GM23338 (cell line): ENCODE measurements at regions not wholly inside any gene's neighbourhood (a gene's known extent, or its start where the extent isn't known, plus 50 kb on each side); places are given as distances from the start of the nearest gene placed in this dataset.

Source experiments
- CREB1 ChIP-seq: fragments of 250-450 bp; sonication (Bioruptor Pico); IDR thresholded peaks from 2 replicates; pipeline ENCODE4 v1.5.0; 2020; ENCODE audit warnings: low read depth, mild to moderate bottlenecking, moderate library complexity
- CTCF ChIP-seq, 2 experiments: fragments of 200-600 bp in 1 of 2; sonication (generic) in 1 of 2; conservative IDR thresholded peaks; 2 replicates each; pipeline versions ENCODE4 v1.5.1 to v1.6.1; 2016 to 2017; ENCODE audit warnings: antibody characterized with exemption in 2 of 2, low read depth in 2 of 2, mild to moderate bottlenecking in 2 of 2, moderate library complexity in 1 of 2
- ETS1 ChIP-seq: IDR thresholded peaks from 2 replicates; pipeline ENCODE4 v1.6.1; 2016; ENCODE audit warnings: antibody characterized with exemption
- EZH2 ChIP-seq: fragments of 200-600 bp; sonication (generic); IDR thresholded peaks from one replicate; pipeline ENCODE4 v1.8.0; 2017; ENCODE audit warnings: antibody characterized with exemption, mild to moderate bottlenecking, low read depth; ENCODE audit not compliant: unreplicated experiment
- EZH2phosphoT487 ChIP-seq: fragments of 200-600 bp; sonication (generic); IDR thresholded peaks from one replicate; pipeline ENCODE4 v1.8.1; 2018; ENCODE audit warnings: antibody characterized with exemption; ENCODE audit not compliant: unreplicated experiment
- JUNB ChIP-seq: IDR thresholded peaks from one replicate; pipeline ENCODE4 v1.6.1; 2016; ENCODE audit warnings: antibody characterized with exemption; ENCODE audit not compliant: unreplicated experiment
- NANOG ChIP-seq: IDR thresholded peaks from 2 replicates; pipeline ENCODE4 v1.6.1; 2016; ENCODE audit warnings: antibody characterized with exemption, borderline replicate concordance
- POLR2AphosphoS5 ChIP-seq: IDR thresholded peaks from 2 replicates; pipeline ENCODE4 v1.6.1; 2016; ENCODE audit warnings: antibody characterized with exemption, low read depth
- REST ChIP-seq: IDR thresholded peaks from one replicate; pipeline ENCODE4 v1.6.1; 2018; ENCODE audit warnings: antibody characterized with exemption; ENCODE audit not compliant: unreplicated experiment
- STAT1 ChIP-seq: IDR thresholded peaks from one replicate; pipeline ENCODE4 v1.6.1; 2016; ENCODE audit warnings: antibody characterized with exemption; ENCODE audit not compliant: unreplicated experiment
- ZNF331 ChIP-seq: fragments of 250-450 bp; sonication (Bioruptor Pico); IDR thresholded peaks from 2 replicates; pipeline ENCODE4 v1.5.0; 2020; ENCODE audit warnings: low read depth, mild to moderate bottlenecking, moderate library complexity
- ZNF462 ChIP-seq: fragments of 250-450 bp; sonication (Bioruptor Pico); IDR thresholded peaks from 2 replicates; pipeline ENCODE4 v1.5.0; 2020; ENCODE audit warnings: mild to moderate bottlenecking, moderate library complexity

GRCh38 chr2:8281234-8281633 lies 400.6 kb upstream of the ID2 start:
- TF ChIP-seq CTCF (conservative IDR thresholded peaks at IDR 0.05; ENCODE audit: low read depth in 2 of 2), result no peak
- TF ChIP-seq POLR2AphosphoS5, result no peak
- TF ChIP-seq EZH2phosphoT487, result no peak
- TF ChIP-seq REST, result no peak
- no peak for TF ChIP-seq EZH2
- TF ChIP-seq ETS1, result no peak
- TF ChIP-seq CREB1 (CRISPR knock-in tag), result no peak
- TF ChIP-seq STAT1, result no peak
- no peak for TF ChIP-seq ZNF331
- TF ChIP-seq JUNB, result no peak
- TF ChIP-seq ZNF462 (CRISPR knock-in tag), result no peak
- TF ChIP-seq NANOG, result no peak
